ENCODE measurements at regions not wholly inside any gene's neighbourhood (a gene's known extent, or its start where the extent isn't known, plus 50 kb on each side); places are given as distances from the start of the nearest gene placed in this dataset.

DNA sequence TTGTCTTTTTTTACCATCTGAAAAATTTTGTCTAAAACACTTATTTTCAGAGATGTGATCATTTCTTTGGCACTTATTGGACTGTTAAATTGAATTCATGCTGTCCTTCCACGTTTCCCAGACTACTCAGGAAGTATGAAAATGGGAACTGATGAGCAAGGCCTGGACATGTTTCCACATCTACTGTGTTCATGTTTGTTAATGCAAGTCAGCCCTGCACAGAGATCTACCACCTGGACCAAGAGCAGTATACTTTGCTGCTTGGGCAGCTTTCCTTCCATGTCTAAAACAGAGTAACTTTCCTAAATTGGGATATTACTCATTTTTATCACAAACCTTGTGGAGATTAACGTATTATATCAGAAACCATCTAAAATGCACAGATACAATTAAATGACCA is 687.4 kb downstream of the DIAPH3 start:
- DNase-seq = no peak

DNA sequence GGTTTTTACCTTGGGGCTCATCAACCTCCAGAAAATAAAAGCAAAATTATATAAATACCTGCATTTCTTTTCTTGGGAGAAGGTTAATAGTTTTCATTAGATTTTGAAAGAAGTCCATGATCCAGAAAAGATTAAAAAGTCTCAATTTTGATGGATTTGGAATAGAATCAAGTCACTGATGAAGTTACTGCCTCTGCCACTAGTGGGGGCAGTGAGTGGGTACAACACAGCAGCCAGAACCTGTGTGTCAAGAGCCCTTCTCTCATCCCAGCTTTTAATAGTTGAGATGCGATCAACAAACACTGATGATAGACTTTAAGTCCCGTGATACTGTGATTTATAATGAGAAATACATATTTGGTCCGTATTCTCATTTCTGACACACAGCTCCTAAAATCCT is 686.7 kb downstream of the DIAPH3 start:
- no peak for DNase-seq

DNA sequence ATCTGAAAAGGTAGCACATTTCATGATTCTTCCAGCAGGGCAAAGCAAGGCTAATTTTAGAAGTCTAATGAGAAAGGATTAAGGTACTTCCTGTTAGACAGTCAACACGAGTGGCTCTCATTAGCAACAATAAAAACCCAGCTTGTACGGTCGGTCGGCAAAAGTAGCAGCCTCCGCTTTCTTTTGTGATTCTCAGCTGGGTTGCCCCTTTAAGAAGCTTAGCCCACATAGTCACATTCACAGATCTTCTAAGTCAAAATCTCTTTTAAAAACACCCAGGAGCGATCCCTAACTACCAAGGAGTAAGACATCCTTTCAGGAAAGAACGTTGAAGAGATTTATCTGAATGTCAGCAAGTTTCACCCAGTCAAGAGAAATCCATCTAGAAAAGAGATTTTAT is 684.8 kb downstream of the DIAPH3 start:
- no peak for DNase-seq

DNA sequence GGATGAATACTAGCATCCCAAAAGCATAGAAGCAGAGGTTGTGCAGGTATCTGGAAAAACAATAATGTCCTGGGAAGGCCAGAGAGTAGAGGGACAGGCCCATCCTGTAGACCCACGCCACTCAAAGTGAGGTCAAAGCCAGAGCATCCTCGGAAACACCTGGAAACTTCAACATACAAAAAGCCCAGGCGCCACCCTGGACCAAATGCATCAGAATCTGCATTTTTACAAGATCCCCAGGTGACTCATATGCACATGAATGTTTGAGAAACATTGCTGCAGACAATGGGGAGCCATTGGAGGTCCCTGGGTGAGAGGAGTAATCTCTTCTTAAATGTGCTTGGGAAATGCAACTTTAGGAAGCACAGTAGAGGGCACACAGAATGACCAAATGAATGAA is 684.1 kb downstream of the DIAPH3 start:
- no peak for DNase-seq

DNA sequence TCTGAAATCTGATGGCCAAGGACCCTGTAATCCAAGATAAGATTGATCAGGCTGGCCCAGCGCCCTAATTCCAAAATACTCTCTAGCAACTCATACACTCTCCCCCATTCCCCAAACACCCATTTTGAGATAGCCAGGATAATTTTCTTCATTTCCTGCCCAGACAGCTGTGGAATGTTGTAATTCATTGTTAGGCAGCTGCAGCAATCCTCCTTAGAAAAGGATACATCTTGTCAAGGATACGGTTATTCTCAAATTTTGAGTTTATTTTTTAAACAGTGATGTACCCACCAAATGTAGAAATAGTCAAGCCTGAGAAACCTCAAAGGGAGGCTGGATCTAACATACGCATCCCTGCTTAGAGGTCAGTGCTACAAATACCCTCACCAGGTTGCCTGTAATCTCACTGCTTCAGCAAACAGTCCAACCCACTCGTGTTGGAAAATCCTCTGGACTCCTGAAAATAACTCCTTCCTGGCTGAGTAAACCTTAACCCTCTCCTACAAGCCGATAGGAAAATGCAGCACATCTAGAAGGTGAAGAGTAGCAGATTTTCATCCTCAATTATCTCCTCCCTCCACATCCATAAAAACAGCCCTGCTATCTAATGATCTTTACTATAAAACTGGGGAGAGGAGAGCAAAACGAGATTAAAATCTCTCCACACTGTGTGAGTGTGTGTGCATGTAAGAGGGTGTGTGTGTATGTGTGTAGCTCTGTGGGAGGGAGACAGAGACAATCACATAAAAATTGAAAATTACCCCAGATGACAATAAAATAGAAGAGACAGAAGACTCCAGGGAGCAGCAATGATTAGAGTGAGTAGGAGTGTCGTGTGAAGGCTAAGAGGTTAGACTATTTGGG is 683.1 kb downstream of the DIAPH3 start:
- DNase-seq = no peak

DNA sequence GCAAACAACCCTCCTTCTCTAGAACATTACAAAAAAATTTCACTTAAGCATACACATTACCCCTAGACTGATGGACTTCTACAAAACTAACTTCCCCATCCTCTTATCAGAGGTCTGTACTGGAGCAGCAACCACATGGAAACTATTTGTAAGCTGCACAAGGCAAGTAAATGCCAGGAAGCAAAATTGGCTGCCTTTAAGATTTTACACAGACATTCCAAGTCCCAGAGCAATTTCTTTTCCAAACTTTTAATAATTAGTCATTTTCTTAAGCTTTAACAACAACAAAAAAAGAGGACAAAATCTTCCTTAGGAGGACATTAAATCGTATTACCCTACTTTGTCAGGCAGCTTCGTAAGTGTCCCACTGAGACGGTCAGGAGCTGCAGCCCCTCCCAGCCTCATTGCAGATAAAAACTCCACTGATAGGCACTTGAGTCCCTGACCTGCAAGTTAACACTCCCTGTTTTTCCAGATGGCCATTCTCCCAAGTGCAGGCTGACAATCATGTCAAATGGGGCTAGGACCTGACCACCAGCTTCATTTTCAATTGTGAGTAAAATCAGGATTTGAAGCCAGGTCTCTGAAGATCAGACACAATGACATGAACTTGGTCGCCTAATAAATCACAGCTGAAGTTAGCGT is 680.1 kb downstream of the DIAPH3 start:
- DNase-seq = no peak

DNA sequence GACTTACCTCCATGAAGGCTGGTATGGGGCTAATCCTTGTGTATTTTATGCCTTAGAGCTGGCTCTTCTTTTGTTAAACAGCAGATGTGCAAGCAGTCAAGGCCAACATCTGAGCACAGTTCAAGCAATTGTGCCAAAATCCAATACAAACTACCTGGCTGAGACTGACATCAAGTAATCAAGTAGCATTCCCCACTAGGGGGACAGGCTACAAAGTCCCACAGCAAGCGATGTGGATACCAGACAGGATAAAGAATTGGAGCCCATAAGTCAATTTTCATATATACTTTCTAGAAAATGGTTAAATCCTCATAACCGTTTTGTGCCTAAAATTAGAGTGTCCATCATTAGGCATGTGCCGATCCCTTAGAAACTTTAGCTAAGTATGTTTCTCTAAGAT is 675.8 kb downstream of the DIAPH3 start:
- DNase-seq = no peak

DNA sequence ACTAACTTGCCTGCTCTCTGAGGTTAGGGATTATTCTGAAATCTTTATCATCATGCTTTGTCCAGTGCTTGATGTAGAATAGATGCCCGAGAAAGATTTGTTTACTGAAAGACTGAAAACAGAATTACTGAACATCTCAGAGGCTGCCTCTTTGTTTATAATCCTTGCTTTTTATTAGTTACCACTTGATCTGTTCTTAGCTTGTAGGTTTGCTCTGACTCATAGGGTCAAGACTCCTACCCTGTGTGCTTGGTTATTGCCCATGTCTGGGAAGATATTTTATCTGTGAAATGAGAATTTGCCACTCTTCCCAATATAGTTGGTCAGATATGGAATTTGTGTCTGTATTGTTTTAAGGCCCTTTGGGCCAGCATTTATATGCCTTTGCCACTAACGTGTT is 675.3 kb downstream of the DIAPH3 start:
- no peak for DNase-seq

DNA sequence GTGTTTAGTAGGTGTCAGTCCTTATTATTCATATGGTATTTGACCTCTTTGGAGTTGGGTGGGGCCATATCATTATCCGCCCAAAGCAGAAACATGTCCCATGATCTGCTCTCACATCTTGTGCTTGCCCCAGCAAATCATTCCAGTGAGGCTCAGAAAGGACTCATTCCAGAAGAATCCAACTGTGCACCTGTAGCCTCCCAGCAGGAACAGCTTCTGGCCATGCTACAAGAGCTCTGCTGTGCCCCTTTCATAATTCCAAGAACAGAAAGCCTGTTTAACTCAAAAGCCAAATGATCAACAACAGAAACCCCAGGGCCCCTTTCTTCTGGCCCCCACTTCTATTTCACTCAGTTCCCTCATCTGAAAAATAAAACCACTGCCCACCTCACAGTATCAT is 673.1 kb downstream of the DIAPH3 start:
- DNase-seq = no peak

DNA sequence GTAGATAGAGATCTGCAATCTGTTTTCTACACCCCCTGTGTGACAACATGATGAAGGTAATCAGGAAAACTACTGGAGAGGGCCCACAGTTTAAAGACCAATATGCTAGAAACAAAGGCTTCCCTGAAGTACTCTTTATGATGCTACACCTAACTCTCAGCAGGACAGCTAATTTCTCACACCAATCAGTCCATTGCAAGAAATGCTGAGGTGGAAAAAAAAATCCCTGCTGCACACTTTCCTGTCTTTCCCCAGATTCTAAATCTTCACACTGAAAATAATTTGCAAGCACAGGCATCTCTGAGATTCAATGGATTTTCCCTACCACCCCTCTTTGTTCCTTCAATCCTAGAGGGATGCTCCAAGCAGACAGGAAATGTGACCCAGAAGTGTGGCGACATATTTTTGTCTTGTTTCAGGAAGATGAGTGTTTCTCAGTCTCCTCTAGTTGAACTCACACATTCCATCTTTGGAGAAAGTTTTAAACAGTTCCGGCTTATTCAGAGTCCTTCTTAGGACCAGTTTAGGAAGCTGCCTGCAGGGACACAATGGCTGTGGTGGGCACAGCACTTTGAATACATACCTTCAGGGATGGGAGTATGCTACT is 671.6 kb downstream of the DIAPH3 start:
- DNase-seq = no peak

DNA sequence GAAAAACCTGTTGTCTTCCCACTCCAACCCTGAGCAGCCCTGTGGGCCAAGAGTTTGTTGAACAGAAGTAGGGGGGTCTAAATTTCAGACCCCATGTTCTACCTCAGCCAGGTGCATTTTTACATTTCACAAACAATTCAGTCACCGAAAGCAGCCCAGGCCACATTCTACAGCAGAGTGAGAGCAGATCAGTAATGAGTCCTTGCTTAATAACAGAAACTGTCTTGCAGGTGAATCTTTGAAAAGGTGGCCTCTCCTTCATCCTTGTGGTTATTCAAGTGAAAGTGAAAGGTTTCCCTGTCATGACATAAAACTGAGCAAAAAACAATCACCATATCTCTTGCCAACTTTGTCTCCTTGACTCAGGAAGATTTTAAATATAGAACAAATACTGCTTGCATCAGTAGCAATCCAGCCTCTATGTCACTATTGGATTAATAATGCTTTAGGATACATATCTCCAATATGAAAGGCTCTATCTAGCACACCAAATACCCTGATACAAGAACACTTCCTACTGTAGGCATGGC is 670.2 kb downstream of the DIAPH3 start:
- no peak for DNase-seq

DNA sequence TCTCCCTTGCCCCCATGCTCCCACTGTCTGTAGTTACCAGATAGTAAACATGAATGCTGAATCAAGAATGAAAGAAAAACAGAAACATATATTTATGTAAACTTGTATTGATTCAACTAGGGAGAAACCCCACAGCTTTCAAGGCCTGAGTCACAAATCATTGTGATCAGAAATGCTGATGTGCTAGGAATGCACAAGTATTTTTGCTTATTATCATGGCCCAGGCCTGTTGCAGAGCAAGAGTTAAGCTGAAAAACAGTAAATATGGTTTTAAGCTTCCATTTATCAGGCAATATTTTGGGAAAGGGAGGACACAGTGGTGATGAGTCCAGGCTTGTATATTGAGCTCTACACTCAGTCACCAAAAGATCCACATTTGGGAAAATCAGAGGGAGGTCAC is 669.6 kb downstream of the DIAPH3 start:
- DNase-seq = no peak

DNA sequence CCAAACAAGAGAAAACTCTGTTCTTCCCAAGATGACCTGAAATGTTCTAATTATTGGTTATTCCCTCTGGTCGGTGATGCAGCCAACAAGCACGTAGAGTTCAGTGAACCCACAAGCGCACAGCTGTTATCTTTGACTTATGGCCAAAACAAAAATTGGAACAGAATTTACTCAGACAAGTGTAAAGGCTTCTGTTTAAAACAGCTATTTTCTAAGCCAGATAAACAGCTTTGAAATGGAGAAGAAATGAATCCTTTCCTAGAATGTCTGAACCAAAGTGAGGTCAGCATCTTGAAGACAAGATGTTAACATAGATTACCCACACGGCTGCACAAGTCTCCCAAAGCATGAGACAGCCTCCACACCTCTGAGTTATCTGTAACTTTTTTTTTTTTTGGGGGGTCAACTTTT is 669.2 kb downstream of the DIAPH3 start:
- no peak for DNase-seq

DNA sequence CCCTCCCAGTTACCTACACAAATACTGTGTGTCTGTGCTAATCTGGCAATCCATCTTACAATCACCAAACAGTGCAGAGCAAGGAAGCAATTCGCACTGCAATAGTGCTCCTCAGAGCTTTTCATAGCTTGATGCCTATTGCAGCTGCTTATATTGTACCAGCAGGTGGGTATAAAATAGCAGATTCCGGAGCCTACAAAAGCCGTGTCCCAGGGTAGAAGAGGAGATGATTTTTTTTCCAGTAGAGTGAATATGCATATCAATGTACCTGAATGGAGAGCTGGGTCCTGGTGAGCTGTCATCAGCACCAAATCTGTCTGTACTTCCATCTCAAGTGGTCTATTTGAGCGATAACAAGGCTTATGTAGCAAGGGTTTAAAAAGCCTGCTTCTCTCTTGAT is 668.4 kb downstream of the DIAPH3 start:
- DNase-seq = no peak

DNA sequence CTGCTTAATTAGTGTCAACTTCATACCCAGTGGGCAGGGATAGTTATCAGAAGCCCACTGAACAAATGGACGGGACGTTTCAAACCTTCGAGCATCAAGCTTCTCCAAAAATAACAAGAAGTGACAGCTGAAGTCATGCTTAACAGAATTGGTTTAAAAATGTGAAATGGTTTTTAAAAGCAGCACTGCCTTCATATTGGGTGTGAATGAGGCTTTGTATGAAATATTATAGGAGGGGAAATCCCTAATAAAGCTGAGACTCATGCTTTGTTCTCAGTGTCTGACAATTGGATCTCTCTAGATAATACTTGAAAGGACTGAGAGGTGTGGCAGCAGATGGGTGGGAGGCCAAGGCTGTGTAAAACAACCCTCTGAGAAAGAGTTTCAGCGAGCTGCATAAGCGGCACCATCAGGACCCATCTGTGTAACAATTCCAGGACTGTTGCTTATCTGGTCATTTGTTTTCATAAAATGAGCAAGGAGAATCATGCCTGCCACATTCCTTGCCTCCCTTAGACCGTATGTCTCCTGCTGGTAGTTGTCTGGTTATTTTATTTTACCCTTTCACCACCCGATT is 667.7 kb downstream of the DIAPH3 start:
- no peak for DNase-seq

DNA sequence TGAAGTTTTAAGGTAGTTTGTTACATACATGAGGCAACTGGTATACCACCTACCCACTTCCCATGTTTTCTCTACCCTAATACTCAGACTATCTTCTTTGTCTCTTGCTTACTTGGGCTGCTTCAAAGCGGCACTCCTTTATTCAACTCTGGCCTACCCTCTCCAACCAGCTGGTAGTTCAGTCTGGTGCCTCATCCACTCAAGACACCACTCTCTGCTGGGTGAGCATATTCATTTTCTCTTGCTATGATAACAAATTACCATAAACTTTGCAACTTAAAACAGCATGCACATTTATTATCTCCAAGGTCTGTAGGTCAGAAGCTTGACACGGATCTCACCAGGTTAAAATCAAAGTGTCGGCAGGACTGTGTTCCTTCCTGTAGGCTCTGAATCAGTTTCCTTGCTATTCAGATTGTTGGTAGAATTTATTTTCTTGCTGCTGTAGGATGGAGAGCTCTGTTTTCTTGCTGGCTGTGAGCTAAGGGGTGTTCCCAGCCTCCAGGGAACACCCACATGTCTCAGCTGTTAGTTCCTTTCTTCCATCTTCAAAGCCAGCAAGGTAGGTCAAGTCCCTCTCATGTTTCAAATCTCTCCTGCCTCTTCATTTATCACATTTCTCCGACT is 666.0 kb downstream of the DIAPH3 start:
- no peak for DNase-seq

DNA sequence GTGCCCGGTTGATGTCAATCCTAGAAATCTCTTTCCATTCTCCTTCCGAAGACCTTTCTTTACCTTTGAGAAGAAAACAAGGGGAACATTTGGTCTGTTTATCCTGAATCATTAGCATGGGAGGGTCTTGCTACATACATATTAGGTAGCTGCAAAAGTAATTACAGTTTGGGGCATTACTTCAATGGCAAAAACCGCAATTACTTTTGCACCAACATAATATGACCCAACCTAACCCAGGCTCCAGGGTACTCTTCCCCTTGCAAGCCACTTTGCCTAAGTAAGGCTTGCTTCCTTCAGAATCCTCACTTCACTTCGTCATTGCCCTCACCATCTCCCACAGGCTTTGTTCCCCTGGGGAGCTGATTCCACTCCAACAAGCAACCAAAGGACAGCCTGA is 662.7 kb downstream of the DIAPH3 start:
- DNase-seq = no peak

DNA sequence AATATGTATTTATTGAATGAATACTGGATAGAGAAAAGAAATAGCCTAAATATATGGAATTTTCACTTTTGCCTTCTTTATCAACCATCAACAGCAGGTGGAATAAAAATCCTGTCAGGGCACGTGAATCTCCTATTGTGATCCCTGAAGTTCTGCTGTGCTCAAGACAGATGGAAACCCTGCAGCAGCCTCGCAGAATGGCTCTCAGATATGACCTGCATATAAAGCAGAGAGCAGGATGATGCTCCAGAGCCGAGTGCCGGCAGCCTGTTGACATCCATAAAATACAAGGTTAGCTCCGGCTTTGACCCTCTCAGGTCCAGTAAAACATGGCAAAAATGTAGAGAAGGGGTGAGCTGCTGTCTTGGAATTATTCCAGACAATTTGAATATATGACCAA is 659.3 kb downstream of the DIAPH3 start:
- no peak for DNase-seq

DNA sequence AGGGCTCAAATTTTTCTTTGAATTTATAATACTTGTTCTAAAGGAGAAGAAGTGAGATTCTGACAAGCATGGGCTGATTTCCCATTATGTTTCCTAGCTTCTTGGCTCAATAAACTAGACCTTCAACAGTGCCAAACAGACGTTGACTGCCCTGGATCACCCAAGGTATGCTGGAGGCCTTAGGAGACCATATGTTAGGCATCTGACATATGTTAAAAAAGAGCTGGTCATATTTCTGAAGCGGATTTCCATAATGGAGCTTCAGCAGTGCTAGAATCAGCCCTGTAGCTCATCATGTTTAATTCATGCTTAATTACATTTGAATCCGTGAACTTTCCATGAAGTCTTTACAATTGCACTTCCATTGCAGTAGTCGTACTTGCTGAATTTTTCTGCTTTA is 653.3 kb downstream of the DIAPH3 start:
- DNase-seq = no peak

DNA sequence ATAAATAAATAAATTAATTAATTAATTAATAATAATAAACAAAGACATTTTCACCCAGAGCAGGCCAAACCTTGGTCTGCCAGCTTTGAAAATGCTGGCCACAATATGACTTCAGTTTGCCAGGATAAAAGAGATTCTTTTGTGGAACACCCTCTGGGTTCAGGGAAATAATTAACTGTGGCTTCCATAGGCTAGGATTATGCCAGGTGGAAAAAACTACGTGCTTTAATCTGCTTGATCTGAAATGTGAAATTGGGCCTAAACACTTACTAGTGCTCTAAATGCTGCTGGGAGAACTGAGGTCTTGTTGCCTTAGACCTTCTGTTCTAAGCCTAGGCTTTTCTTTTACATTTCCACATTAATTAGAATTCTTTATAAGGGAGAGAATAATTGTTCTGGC is 650.0 kb downstream of the DIAPH3 start:
- no peak for DNase-seq

DNA sequence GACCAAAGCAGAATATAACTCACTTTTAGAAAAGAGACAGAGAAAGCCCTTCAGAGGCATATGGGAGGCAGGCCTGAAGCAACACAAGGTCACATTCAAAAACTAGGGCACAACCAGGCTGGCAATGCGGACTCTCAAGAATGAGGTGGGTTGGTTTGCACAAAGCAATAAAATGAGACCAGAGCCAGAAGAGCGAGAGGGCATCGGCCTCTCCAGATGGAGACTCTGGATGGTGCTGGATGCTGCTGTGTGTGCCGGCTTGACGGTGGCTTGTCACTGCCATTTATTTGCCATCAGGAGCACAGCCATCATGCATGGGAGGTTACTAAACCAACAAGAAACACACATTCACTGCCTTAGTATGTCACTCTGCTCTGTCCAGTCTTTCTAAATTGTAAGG is 649.4 kb downstream of the DIAPH3 start:
- no peak for DNase-seq

DNA sequence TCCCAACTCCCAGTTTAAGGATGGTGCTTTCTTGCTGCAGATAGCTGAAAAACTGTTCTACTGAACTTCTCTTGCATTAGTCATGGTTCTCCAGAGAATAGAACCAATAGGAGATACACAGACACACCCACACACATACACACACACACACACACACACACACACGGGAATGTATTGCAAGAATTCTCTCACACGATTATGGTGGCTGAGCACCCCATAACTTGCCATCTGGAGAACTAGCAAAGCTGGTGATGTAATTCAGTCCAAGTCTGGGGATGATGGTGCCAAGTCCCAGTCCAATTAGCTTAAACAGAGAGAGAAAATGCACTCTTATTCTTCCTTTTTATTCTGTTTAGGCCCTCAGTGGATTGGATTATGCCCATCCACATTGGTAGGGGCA is 643.9 kb downstream of the DIAPH3 start:
- DNase-seq = peak; percentile 6

DNA sequence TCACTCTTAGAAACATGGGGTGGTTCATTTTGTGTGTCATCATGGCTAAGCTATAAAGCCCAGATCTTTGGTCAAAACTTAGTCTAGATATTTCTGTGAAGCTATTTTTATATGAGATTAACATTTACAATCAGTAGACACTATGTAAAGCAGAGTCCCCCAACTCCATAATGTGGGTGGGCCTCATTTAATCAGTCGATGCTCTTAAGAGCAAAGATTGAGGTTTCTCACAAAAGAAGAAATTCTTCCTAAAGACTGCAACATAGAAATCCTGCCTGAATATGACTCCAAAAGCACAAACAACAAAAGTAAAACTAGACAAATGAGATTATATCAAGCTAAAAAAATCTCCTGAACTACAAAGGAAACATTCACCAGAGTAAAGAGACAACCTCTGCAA is 642.2 kb downstream of the DIAPH3 start:
- DNase-seq = no peak

Measured in MV-4-11 (cell line).